ENCODE measurements at regions not wholly inside any gene's neighbourhood (a gene's known extent, or its start where the extent isn't known, plus 50 kb on each side); places are given as distances from the start of the nearest gene placed in this dataset.
"Not testable (repeated sequence)": the region's sequence is repeated elsewhere in the genome, so short reads cannot be mapped to it uniquely, and the experiment has no call there.

DNA sequence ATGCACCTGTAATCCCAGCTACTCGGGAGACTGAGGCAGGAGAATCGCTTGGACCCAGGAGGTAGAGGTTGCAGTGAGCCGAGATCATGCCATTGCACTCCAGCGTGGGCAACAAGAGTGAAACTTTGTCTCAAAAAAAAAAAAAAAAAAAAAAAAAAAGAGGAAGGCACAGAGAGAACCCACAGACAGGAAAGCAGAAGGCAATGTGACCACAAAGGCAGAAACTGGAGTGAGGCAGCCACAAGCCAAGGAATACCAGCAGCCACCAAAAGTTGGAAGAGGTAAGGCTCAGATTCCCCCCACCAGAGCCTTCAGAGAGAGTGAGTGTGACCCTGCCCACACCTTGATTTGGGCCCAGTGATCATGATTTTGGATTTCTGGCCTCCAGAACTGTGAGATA is 54.7 kb upstream of the E2F3 start:
- not testable (repeated sequence) for DNase-seq

DNA sequence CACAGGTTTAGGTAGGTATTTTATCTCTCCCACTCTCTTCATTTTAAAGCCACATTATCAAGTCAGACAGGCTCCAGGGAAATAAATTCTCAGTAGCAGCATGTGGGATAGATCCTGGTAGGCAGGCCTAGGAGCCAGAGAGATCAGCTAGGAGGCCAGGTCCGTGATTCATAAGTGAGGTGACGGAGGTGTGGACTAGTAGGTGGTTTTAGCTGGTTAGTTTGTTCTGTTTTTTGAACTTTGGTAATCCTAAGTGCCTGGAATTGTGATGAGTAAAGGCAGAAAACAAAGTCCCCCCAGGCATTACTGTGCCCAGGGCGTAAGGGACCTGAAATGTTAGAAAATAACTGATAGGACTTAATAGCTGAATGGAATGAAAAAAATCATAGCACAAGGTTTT is 53.6 kb upstream of the E2F3 start:
- DNase-seq, result no peak

DNA sequence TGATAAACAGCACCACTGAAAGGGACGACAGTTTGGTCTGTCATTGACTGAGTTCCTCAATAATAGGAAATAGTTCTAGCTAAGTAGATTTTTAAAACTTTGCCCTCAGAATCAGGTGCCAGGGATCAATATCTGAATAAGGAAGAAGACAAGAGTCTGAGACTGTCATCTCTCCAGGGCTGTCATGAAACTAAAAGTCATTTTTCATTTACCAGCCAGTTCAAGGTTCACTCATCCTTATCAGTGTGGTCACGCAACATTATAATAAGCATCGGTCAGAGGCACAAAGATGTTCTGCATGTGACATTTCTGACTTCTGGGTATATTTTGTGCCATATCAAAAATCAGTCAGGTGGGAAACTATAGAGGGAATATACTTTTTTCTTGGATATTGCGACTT is 52.5 kb upstream of the E2F3 start:
- DNase-seq, result no peak

DNA sequence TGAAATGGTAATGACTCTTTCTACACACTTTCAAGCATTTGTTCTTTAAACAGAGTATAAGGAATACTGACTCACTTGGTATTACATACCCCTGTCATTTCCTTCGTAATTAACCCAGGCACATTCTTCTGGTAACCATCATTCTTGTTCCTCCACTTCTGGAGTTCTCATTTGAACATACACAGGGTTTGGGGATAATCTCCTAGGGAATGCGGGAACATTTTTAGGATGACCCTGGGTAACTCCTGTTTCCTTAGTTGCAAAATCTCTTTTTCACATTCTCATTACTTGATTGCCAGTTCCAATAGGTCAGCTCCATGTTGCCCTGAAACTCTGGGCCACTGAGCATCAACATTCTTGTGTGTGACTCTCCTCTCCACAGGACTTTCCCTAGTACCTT is 51.5 kb upstream of the E2F3 start:
- no peak for DNase-seq

DNA sequence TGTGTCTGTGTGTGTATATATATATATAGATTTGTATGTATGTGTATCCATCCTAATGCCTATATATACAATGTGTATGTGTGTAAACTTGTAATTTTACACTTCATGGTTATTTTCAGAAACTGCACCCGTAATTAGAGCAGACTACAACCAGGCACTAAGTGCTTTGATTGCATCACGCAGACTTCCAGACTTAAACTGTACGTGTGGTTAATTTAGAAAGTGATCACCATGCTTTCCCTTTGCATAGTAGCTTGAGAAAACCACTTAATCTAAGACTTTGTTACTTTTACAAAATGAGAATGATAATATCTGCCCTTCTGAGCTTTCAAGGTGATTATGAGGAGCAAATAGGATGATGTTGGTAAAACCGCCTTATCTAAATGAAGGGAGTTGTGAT is 50.1 kb upstream of the E2F3 start:
- DNase-seq, result no peak
